IPS DF 19.7 (cell line): ENCODE measurements at regions not wholly inside any gene's neighbourhood (a gene's known extent, or its start where the extent isn't known, plus 50 kb on each side); places are given as distances from the start of the nearest gene placed in this dataset.
"Not testable (repeated sequence)": the region's sequence is repeated elsewhere in the genome, so short reads cannot be mapped to it uniquely, and the experiment has no call there.

Experiments used
- DNase-seq: peaks from one replicate; pipeline ENCODE4 v3.0.0-alpha.2; 2013; ENCODE audit warnings: low read depth, low spot score

DNA sequence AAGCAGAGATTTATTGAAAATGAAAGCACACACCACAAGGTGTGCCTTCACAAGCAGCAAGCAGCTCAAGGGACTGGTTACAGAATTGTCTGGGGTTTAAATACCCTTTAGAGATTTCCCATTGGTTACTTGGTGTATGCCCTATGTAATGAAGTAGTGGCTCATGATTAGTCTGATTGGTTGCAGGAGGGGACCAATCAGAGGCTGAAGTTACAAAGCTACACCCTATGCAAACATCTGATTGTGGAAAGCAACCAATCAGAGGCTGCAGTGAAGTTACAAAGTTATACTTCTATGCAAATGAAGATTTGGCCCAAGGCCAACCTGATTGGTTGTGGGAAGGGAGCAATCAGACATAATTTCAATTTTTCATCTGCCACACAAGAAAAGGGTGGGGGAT lies 119.9 kb downstream of the C9orf152 start:
- no peak for DNase-seq

DNA sequence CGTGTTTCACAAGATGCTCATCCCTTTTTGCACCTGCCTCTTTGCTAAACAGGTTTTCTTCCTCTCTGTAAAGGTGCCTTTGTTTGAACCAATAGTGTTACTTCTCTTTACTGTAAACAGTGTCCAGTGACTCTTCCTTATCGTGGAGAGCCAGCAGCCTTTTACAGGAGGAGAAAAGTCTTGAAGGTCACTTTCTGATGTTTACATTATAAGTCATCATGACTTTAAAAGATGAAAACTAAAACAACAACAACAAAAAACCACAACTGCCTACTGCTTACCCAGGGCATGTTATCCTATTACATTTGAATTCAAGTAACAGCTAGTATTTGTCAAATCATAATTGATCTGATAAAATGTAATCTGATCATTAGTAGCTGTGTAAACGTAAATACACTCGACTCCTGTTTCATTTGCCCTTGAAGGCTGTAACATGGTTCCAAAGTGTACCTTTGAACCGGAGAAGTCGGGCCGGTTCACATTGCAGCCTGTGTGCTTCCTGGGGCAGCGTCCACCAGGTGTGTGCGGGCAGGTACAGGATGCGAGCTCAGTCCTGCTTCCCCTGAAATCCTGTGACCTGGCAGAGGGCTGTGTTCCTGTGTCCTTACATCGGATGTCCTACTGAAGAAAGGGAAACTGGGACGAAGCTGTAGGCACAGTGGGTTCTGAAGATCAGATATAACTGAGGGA lies 118.1 kb downstream of the C9orf152 start:
- no peak for DNase-seq

DNA sequence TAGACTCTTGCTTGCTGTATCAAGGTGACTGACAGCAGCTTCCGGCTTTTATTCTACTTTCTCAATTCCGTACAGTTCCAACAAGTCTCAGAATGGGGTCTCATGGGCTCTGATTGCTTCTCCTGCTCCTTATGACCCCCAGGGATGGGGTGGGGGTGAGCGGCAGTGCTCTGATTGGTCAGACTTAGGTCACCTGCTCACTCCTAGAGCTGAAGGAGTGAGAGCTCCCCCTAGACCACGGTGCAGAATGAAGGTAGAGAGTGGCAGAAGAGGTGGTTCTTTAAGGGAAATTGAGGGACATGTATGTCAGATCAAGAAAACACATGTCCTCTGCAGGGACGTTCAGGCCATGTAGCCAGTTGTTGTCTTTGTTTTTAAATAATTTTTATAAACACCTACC lies 115.2 kb downstream of the C9orf152 start:
- DNase-seq = no peak

DNA sequence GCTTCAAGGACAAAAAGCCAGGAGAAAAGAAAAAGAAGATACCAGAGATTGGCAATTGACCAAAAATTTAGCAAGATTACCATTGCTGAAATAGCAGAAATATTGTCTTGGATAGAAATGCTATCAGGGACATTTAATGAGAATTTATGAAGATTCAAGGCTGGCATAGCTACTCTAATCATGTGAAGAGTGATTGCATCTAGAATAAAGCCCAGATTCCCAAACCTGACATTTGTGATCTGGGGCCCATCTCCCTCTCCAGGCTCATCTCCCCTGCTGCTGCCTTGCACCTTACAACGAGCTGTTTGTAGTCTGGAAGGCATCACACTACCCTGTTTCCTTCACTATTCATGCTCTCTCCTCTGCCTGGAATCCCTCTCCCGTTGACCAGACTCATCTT lies 114.5 kb downstream of the C9orf152 start:
- no peak for DNase-seq

DNA sequence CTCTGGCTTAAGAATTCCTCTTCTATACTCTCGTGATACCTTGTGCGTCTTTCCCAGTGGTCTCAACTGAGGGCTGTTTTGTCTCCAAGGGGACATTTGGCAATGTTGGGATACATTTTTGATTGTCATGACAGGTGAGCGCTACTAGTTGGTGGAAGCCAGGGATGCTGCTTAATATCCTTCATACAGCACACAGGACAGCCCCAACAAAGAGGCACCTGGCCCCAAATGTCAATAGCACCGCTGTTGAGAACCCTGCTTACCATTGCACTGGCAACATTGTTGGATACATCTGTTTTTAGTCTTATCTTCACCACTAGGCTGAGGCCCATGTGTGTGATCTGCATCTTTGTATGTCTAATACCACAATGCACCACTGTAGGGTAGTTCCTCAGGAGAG lies 114.1 kb downstream of the C9orf152 start:
- no peak for DNase-seq

DNA sequence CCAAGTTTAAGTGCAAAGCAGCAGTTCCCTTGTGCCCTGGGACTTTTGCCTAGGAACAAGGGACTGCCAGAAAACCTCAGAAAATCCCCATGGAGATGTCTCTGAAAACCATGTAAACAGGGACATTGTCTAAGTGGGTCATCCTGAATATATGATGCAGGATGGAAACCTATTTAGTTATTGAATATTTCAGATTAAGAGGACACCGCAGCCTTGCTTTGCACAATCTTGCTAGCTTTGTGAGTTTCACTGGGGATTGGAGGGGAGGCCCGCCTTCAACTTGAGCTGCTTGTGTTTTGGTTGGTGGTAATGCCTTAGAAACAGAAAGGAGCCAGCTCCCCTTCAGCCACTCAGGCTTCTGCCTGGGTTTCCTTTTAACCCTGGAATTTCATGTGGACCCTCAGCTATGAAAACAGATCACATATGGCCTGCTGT lies 112.8 kb downstream of the C9orf152 start:
- DNase-seq = no peak

DNA sequence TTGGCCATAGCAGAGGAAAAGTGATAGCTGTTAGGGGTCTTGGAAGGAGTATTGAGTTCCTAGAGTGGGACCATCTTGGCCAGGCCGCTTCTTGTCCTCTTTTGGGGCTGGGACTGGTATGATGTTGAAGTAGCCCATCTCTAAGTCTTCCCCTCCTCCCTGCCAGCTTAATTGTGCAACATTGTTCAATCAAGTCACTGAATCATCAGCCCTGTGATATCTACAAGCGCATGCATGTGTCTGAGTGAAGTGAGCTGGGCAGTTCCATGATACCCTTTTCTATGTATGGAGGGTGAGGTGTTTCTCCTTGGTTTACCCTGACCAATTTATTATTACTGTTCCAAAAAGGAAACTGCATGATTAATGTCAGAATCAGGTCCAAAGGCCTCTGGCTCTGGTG lies 112.2 kb downstream of the C9orf152 start:
- no peak for DNase-seq

DNA sequence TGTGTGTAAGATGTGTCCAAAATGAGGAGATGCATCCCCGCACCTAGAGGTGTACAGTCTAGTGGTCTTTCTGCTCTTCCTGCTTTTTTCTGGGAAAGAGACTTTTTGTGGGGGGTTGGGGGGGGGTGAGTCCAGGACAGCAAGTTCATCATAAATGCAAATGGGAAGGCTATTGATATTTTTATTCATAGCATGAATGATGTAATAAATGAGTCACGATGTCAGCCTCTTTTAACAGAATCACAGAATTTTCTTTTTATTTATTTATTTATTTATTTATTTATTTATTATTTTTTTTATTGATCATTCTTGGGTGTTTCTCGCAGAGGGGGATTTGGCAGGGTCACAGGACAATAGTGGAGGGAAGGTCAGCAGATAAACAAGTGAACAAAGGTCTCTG lies 111.3 kb downstream of the C9orf152 start:
- DNase-seq = not testable (repeated sequence)

DNA sequence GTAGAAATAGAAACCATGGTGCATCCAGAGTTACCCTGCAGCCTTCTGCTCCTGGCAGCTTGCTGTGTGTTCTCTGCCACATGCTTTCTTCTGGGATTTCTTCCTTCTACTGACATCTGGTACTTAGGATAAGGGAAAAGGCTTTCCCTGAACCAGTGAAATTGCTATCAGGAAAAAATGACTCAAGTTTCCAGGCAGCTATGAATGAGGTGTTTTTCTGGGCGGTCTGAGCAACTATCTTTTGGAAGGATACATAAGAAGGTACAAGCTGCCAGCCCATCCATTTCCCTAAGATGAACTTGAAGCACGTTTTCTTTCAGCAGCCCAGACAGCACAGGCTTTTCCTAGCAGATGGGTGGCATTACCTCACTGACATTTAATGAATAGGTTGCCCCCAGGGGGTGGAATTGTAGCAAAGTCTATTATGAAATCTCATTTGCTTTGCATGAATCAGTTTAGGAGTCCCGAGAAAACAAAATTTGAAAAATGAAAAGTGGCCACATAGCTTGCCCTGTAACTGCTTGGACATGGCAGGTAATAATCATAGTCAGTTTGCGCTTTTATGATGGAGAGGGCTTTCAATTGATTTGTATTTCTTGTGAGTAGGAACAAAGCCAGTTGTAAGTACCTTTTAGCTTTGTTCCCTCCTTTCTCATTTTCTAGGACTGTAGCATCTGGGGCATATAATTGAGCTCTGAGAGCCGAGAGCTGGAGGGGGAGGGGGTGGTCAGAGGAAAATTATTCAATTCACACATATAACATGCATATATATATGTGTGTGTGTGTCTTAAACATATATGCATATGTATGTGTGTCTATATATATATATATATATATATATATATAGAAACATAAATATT lies 108.5 kb downstream of the C9orf152 start:
- no peak for DNase-seq

DNA sequence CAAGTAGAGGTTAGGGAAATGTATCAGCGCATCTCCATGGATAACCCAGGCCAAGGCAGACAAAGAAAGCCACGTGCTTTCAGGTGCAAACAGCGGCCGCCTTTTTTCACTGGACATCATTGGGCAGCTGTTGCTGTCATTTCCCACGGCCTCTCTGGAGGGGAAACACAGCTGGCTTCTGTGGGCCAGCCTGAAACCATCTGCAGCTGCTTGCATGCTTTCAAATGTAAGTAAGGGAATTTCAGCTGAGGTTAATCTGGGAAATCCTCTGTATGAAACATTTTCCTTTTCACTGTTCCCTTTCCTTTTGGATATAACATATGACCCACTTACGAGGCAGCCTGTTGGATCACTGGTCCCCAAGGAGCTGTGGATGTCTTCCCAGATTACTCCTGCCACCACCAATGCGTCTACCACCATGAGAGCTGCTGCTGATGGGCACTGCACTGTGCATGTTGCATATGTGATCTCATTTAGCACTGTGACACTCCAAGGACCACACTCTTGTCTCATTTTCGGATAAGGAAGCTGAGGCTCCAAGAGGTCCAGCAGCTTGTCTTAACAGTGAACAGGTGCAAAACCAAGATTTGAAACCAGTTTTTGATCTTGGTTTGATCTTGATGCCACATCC lies 106.3 kb downstream of the C9orf152 start:
- no peak for DNase-seq

DNA sequence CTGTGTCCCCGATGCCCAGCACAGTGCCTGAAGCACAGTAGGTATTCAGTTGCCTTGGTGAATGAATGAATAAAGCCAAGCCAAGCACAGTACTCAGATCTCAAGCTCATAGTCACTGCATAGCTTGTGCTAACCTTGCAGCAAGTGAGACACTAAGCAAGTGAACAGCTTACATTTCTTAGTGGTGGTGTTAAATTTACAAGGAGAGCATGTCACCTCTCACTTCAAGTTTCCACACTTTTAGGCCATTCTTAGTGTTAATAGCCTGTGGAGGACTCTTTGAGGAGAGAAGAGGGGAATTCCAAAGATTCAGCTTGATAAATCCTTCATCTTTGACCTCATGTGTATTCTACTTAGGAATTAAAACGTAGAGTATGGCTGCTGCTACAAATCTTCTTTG lies 104.7 kb downstream of the C9orf152 start:
- no peak for DNase-seq

DNA sequence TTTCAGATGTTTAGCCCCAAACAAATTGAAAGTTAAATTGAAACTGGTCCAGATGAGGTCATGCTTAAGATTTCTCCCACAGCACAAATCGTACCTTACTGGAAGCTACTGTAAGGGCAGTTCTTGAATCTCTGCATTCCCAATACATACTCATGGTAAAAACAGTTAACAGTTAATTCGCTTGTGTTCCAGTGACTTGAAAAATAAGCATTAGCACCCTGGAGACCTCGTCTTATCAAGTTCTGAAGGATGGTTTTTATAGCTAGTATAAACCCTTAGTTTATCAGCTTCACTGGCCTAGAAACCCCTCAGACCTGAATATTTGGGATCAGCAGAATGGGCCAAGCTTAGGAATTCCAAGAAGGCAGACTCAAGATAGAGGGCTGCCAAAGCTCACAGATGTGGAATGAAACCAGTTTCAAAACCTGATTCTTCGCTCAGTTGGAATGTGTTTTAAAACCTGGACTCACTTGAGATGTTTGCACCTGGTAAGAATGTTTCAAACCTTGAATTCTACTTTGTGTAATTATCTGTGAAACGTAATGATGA lies 103.6 kb downstream of the C9orf152 start:
- no peak for DNase-seq

DNA sequence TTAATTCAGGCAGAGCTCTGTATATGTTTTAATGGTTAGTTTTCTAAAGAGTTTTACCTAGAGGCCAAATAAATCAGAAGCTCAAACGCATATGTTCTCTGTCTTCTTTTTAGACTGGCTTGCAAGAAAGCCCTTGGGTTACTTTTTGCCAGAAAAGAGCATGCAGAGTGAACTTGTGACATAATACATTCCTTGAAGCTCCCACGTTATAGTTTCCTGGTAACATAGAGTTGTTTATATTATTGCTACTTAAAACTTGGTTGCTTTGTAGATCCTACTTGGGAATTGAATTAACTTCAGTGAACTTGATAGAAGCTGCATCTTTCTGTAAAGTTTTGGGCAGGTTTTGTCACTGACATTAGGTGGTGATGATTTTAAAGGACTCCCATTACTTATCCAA lies 102.9 kb downstream of the C9orf152 start:
- DNase-seq = no peak

DNA sequence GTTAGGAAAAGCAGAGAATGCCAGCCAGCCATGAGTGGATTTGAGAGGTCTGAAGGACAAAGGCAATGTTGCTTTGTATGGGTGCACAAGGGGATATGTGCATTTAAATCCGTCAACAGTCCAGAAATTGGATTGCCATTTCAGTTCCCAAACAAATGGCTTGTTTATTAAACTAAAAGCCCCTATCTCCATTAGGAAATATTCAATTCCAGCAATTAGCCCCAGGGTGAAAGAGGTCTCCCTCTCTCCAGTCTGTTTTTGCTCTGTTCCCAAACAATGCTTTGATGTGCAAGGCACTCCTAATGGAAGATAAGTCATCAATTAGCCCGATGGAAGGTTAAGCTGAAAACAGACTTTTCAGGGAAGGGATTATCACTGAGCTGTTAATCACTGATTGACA lies 101.3 kb downstream of the C9orf152 start:
- no peak for DNase-seq

DNA sequence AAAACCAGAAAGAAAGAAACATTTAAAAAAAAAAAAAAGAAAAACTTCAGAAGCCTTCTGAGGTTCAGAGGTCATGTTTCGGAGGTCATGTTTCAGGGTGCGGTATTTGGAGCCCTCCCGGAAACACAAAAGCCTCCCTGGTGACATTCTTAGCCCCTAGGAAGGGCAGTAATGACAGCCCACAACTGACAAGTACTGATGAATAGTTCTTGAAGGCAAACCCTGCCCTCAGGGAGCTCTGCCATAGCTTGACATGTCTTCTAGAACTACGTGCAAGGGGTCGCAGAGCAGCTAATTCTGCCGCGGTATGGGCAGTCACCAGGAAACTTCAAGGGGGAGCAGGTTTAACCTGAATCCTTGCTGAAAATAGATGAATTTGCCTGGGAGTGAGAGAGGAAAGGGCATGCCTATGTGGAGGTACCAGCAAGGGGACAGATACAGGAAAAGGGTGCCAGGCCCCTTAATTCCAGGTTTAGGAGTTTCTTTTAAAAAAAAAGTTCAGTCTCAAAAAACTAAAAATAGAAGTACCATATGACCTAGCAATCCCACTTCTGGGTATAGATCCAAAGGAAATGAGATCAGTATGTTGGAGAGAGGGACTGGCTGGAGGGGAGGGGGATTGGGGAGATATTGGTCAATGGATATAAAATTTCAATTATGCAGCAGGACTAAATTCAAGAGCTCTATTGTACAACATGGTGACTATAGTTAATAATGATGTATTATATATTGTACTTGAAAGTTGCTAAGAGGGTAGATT lies 98.4 kb downstream of the C9orf152 start:
- no peak for DNase-seq

DNA sequence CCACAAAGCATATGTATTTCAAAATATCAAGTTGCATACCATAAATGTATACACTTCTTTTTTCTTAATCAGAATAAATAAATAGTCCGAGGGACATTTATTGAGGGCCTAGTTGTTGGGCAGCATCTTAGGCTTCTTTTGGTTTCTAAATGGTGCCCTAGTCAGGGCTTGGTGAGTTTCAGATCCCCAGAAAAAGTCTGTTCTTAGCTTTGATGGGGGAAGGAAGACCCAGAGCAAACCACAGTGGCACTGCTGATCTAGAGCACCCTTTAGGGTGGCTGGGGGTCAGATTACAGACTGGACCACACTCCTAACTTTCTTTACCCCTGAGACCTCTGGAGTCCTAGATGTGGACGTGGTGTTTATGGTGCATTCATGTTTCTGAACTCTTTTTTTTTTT lies 97.8 kb downstream of the C9orf152 start:
- no peak for DNase-seq

DNA sequence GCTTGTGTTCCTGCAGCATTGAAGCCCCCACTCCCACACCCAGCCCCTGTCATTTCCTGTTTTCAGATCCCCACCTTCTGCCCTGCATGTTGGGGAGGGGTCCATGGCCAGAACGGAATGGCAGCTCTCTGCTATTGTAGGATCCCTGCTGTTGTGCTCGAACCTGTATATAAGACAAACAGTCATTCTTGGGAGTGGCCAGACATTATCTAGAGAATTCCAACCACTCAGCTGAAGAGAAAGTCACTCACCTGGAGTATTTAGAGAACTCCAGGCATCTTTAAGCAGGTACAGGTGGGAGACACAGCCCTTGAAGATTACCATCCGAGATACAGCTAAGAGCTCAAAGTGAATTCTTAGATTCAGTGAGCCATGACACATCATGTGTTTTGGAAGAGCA lies 96.1 kb downstream of the C9orf152 start:
- DNase-seq = no peak

DNA sequence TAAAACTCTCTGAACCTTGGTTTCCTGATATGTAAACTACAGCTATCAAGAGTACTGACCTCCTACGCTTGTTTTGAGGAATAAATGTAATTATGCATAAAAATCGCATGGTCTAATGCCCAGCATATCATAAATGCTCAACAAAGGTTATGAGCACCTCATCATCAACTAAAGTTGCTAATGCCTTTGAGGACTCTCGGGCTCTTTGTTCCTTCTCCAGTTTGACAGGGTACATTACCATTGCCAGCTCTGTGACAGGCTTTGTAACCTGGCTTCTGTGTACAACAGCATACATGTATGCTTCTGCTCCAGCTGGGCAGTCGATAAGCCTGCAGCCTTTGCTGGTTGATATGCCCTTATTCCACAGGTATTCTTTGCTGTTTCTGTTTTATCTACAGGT lies 95.2 kb downstream of the C9orf152 start:
- DNase-seq = no peak

DNA sequence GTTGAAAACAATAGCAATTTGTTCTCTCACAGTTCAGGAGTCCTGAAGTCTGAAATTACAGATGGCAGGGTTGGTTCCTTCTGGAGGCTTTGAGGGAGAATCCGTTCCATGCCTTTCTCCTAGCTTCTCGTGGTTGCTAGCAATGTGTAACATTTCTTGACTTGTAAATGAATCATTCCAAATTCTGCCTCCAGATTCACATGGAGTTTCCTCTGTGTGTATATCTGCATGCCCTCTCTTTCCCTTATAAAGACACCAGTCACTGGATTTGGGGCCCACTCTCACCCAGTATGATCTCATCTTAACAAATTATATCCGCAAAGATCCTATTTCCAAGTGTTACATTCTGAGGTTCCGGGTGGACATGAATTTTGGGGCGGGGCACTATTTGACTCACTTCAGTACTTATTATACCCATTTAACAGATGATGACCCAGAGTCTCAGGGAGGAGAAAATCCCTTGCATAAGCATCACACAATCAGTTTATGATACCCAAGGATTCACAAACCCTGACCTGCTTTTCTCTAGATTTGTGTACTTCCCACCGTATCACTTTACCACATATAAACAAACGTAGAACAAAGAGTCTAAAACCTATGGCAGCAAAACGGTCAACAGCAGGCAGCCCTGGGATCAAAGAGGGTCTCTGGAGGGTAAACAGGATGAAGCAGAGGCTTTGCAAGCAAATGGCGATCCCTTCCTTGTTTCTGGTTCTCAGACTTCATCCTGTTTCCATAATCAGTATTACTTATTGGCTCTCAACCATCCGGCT lies 93.7 kb downstream of the C9orf152 start:
- no peak for DNase-seq

DNA sequence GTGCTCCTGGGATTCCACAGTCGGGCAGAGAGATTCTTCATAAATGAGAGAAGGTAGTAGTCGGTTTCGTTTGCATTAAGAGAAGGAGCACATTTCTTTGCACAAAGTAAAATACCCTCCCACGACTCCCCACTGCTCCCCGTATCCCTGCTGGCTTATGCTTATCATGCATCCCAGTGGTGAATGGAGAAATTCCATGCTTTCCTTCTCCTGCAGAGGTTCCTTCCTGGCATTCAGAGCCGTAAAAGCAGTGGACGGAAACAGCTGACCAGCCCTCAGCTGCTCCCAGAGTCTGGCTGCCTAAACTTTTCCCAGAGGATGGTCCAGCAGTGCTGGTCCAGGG lies 93.1 kb downstream of the C9orf152 start:
- no peak for DNase-seq

DNA sequence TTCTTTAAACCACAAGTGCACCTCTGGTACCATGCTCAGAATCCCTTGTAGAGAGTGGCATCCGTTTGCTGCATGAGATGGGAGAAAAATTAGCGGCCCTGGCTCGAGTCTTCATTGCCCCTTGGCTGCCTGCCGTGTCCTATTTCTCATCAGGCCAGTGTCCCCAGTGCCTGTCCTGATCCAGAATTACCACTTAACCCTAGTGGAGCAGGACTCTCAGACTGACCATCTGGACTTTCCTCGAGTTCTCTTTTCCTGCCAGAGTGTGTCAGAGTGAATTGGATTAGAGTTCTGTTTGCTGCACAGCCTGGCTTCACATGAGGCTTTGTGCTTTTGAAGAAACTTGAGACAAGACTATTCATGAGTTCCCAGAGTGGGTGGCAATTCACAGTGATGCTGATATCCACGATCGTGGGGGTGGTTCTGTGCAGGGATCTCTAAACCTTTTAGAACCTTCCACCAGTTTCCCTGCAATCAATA lies 92.6 kb downstream of the C9orf152 start:
- no peak for DNase-seq
